CD4-positive, CD25-positive, alpha-beta regulatory T cell (primary cell): ENCODE measurements at regions not wholly inside any gene's neighbourhood (a gene's known extent, or its start where the extent isn't known, plus 50 kb on each side); places are given as distances from the start of the nearest gene placed in this dataset.

Experiments used
- ATAC-seq, 2 donors: fragments of 150-1000 bp; cut with Tn5 transposase; one replicate each; pipeline ENCODE4 v1.10.0; 2021; ENCODE audit warnings: low read depth in 2 of 2, moderate number of reproducible peaks in 2 of 2, moderate library complexity in 1 of 2
- DNase-seq, 3 donors: peaks; one replicate each; pipeline versions ENCODE4 v3.0.0 to v3.0.0-alpha.2; 2012 to 2022; ENCODE audit warnings: mixed read lengths in 1 of 3
- H3K27ac ChIP-seq: one replicate; pipeline ENCODE4 v1.7.0; 2013; ENCODE audit warnings: mild to moderate bottlenecking, low read length; ENCODE audit not compliant: insufficient read depth, poor library complexity, severe bottlenecking
- H3K27me3 ChIP-seq: one replicate; pipeline ENCODE4 v1.7.0; 2013; ENCODE audit warnings: low read length; ENCODE audit not compliant: control insufficient read depth, insufficient read depth
- H3K36me3 ChIP-seq: one replicate; pipeline ENCODE4 v1.7.0; 2013; ENCODE audit warnings: mild to moderate bottlenecking, low read length, moderate library complexity; ENCODE audit not compliant: control insufficient read depth, insufficient read depth
- H3K4me1 ChIP-seq: 2 replicates; pipeline ENCODE4 v1.7.0; 2013; ENCODE audit warnings: mild to moderate bottlenecking, low read length; ENCODE audit not compliant: insufficient read depth, control insufficient read depth, poor library complexity, severe bottlenecking
- H3K4me3 ChIP-seq: one replicate; pipeline ENCODE4 v1.7.0; 2013; ENCODE audit warnings: low read depth, mild to moderate bottlenecking, low read length, moderate library complexity
- H3K9me3 ChIP-seq, 2 experiments: 1 replicate in 1 of 2; 2 replicates in 1 of 2; pipeline ENCODE4 v1.7.0; 2013; ENCODE audit warnings: low read length in 2 of 2, mild to moderate bottlenecking in 1 of 2, moderate library complexity in 1 of 2; ENCODE audit not compliant: control insufficient read depth in 2 of 2
- H3K27ac Mint-ChIP-seq, 3 donors: one replicate each; pipeline ENCODE4 v1.8.0; 2020 to 2022; ENCODE audit warnings: mild to moderate bottlenecking in 3 of 3, mixed read lengths in 3 of 3, moderate library complexity in 2 of 3
- H3K27me3 Mint-ChIP-seq: one replicate; pipeline ENCODE4 v1.8.0; 2022; ENCODE audit warnings: mild to moderate bottlenecking, mixed read lengths
- H3K36me3 Mint-ChIP-seq: one replicate; pipeline ENCODE4 v1.8.0; 2020; ENCODE audit warnings: mixed read lengths
- H3K4me1 Mint-ChIP-seq, 4 donors: one replicate each; pipeline ENCODE4 v1.8.0; 2020 to 2022; ENCODE audit warnings: mixed read lengths in 4 of 4, mild to moderate bottlenecking in 1 of 4
- H3K4me3 Mint-ChIP-seq, 4 donors: one replicate each; pipeline ENCODE4 v1.8.0; 2020 to 2022; ENCODE audit warnings: mild to moderate bottlenecking in 4 of 4, mixed read lengths in 4 of 4, moderate library complexity in 3 of 4
- H3K9me3 Mint-ChIP-seq, 7 donors: one replicate each; pipeline ENCODE4 v1.8.0; 2020 to 2022; ENCODE audit warnings: mixed read lengths in 7 of 7, mild to moderate bottlenecking in 3 of 7, moderate library complexity in 2 of 7

- H3K9me3 Mint-ChIP-seq = peaks cover 0 to 3% (median 0%) of the 10 kb centered on the region in 7 donors
- DNase-seq = no peak
- H3K4me1 Mint-ChIP-seq = no peaks in the 10 kb centered on the region
- H3K36me3 ChIP-seq = no peaks in the 10 kb centered on the region
- no peak for ATAC-seq
- H3K27me3 ChIP-seq = no peaks in the 10 kb centered on the region
- no peak overlapping the region for H3K4me3 ChIP-seq
- no peaks in the 10 kb centered on the region for H3K9me3 ChIP-seq
- H3K36me3 Mint-ChIP-seq = no peaks in the 10 kb centered on the region
- H3K27ac ChIP-seq = no peak overlapping the region
- H3K4me1 ChIP-seq = no peaks in the 10 kb centered on the region
- H3K27me3 Mint-ChIP-seq = no peaks in the 10 kb centered on the region
- no peak overlapping the region for H3K4me3 Mint-ChIP-seq
- H3K27ac Mint-ChIP-seq = no peak overlapping the region
Measured at GRCh38 chr1:4464478-4464877, 189.9 kb upstream of the AJAP1 start.

DNA sequence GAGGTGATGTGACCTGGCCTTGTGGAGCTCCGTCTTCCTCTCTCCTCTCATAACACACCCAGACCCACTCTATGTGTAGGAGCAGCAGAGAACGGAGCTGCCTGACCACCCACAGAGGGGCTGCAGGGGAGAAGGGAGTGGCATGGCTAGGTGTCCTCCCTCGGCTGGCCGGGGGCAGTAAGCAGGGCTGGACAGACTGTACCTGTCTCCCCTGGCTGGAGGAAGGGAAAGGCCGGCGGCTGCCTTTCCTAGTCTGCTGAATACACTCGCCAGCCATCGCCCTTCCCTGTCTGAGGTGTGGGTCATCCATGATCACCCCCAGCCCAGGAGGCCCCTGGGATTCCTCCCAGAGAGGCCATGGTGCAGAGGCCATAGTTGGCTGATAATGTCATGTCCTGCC lies 187.2 kb upstream of the AJAP1 start:
- no peak overlapping the region for H3K4me3 Mint-ChIP-seq
- H3K27me3 Mint-ChIP-seq = no peaks in the 10 kb centered on the region
- H3K4me1 ChIP-seq = no peaks in the 10 kb centered on the region
- ATAC-seq = no peak
- H3K9me3 ChIP-seq = no peaks in the 10 kb centered on the region
- H3K27ac Mint-ChIP-seq = no peak overlapping the region
- no peaks in the 10 kb centered on the region for H3K36me3 Mint-ChIP-seq
- no peaks in the 10 kb centered on the region for H3K36me3 ChIP-seq
- no peaks in the 10 kb centered on the region for H3K27me3 ChIP-seq
- no peaks in the 10 kb centered on the region for H3K9me3 Mint-ChIP-seq
- no peak overlapping the region for H3K4me3 ChIP-seq
- no peak for DNase-seq
- H3K4me1 Mint-ChIP-seq = no peaks in the 10 kb centered on the region
- H3K27ac ChIP-seq = no peak overlapping the region

- Mint-ChIP-seq H3K9me3 (no peaks in the 10 kb centered on the region), H3K27ac (no peak overlapping the region), H3K27me3 (no peaks in the 10 kb centered on the region), H3K4me1 (no peaks in the 10 kb centered on the region), H3K4me3 (no peak overlapping the region), H3K36me3 (no peaks in the 10 kb centered on the region)
- no peaks in the 10 kb centered on the region for H3K36me3 ChIP-seq
- no peaks in the 10 kb centered on the region for H3K27me3 ChIP-seq
- no peak overlapping the region for H3K27ac ChIP-seq
- no peak for ATAC-seq
- DNase-seq = no peak
- no peaks in the 10 kb centered on the region for H3K9me3 ChIP-seq
- H3K4me3 ChIP-seq = no peak overlapping the region
- H3K4me1 ChIP-seq = no peaks in the 10 kb centered on the region
Measured at GRCh38 chr1:4468386-4468785, 186.0 kb upstream of the AJAP1 start.

DNA sequence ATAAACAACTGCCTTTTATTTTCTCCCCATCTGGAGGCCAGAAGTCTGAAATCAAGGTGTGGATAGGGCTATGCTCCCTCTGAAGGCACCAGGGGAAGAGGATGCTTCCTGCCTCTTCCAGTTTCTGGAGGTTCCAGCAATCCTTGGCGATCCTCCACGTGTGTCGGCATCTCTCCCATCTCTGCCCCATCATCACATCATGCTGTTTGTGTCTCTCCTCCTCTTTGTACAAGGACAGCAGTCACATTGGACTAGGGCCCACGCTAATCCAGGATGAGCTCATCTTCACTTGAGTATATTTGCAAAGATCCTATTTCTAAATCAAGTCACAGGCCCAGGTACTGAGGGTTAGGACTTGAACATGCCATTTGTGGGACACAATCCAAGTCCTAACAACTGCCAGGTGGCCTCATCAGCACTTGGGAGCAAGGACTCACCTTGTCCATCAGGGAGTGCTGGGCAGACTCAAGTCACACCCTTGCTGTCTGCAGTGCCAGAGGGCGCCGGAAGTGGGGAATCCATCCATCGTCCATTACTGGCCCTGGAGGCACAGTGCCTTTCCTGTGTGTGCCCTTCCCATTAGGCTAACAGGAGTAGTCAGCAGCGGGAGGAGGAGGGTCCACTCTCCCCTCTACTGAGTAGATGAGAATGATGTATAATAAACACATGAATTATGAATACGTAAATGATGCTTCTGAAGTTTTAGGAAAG lies 185.4 kb upstream of the AJAP1 start:
- no peak for ATAC-seq
- H3K4me1 ChIP-seq = no peaks in the 10 kb centered on the region
- no peak for DNase-seq

GRCh38 chr1:4476394-4476793 lies 178.0 kb upstream of the AJAP1 start:
- no peaks in the 10 kb centered on the region for H3K4me1 ChIP-seq
- no peak overlapping the region for H3K4me3 Mint-ChIP-seq
- H3K27me3 Mint-ChIP-seq = no peaks in the 10 kb centered on the region
- H3K36me3 ChIP-seq = no peaks in the 10 kb centered on the region
- no peaks in the 10 kb centered on the region for H3K27me3 ChIP-seq
- no peak overlapping the region for H3K4me3 ChIP-seq
- DNase-seq (no peak), ATAC-seq (no peak)
- H3K27ac Mint-ChIP-seq = no peak overlapping the region
- no peak overlapping the region for H3K27ac ChIP-seq
- peaks cover 0 to 13% (median 2%) of the 10 kb centered on the region in 7 donors for H3K9me3 Mint-ChIP-seq
- H3K9me3 ChIP-seq = no peaks in the 10 kb centered on the region
- H3K4me1 Mint-ChIP-seq = no peaks in the 10 kb centered on the region
- no peaks in the 10 kb centered on the region for H3K36me3 Mint-ChIP-seq

More for the DNA sequence above, 185.4 kb upstream of the AJAP1 start:
- H3K27ac ChIP-seq = no peak overlapping the region
- H3K27me3 ChIP-seq = no peaks in the 10 kb centered on the region
- no peak overlapping the region for H3K4me3 ChIP-seq
- H3K36me3 ChIP-seq = no peaks in the 10 kb centered on the region
- Mint-ChIP-seq H3K27ac (no peak overlapping the region), H3K4me1 (no peaks in the 10 kb centered on the region), H3K4me3 (no peak overlapping the region), H3K36me3 (no peaks in the 10 kb centered on the region), H3K27me3 (no peaks in the 10 kb centered on the region), H3K9me3 (no peaks in the 10 kb centered on the region)
- H3K9me3 ChIP-seq = no peaks in the 10 kb centered on the region

GRCh38 chr1:4481451-4481850 lies 173.0 kb upstream of the AJAP1 start:
- Histone ChIP-seq H3K27ac (no peak overlapping the region), H3K4me3 (no peak overlapping the region), H3K4me1 (no peaks in the 10 kb centered on the region), H3K9me3 (no peaks in the 10 kb centered on the region), H3K27me3 (no peaks in the 10 kb centered on the region), H3K36me3 (no peaks in the 10 kb centered on the region)
- Mint-ChIP-seq H3K27me3 (no peaks in the 10 kb centered on the region), H3K36me3 (no peaks in the 10 kb centered on the region), H3K4me3 (no peak overlapping the region), H3K27ac (no peak overlapping the region), H3K4me1 (no peaks in the 10 kb centered on the region), H3K9me3 (peaks cover 0 to 6% (median 0%) of the 10 kb centered on the region in 7 donors)
- ATAC-seq (no peak), DNase-seq (no peak)

GRCh38 chr1:4482526-4482925 lies 171.9 kb upstream of the AJAP1 start:
- Mint-ChIP-seq H3K4me3 (no peak overlapping the region), H3K4me1 (no peaks in the 10 kb centered on the region), H3K27me3 (no peaks in the 10 kb centered on the region), H3K9me3 (peaks cover 0 to 2% (median 0%) of the 10 kb centered on the region in 7 donors), H3K36me3 (no peaks in the 10 kb centered on the region), H3K27ac (no peak overlapping the region)
- no peak for ATAC-seq
- H3K4me1 ChIP-seq = no peaks in the 10 kb centered on the region
- H3K9me3 ChIP-seq = no peaks in the 10 kb centered on the region
- H3K27me3 ChIP-seq = no peaks in the 10 kb centered on the region
- no peak for DNase-seq
- H3K36me3 ChIP-seq = no peaks in the 10 kb centered on the region
- no peak overlapping the region for H3K4me3 ChIP-seq
- no peak overlapping the region for H3K27ac ChIP-seq

- ATAC-seq (no peak), DNase-seq (no peak)
- H3K27ac Mint-ChIP-seq = no peak overlapping the region
- no peak overlapping the region for H3K4me3 Mint-ChIP-seq
- no peaks in the 10 kb centered on the region for H3K4me1 Mint-ChIP-seq
- no peak overlapping the region for H3K27ac ChIP-seq
- H3K9me3 Mint-ChIP-seq = peaks cover 0 to 2% (median 0%) of the 10 kb centered on the region in 7 donors
- no peak overlapping the region for H3K4me3 ChIP-seq
- H3K9me3 ChIP-seq = no peaks in the 10 kb centered on the region
- H3K36me3 ChIP-seq = no peaks in the 10 kb centered on the region
- no peaks in the 10 kb centered on the region for H3K4me1 ChIP-seq
- H3K27me3 Mint-ChIP-seq = no peaks in the 10 kb centered on the region
- H3K36me3 Mint-ChIP-seq = no peaks in the 10 kb centered on the region
- no peaks in the 10 kb centered on the region for H3K27me3 ChIP-seq
Measured at GRCh38 chr1:4483021-4483625, 171.3 kb upstream of the AJAP1 start.
